ENCODE measurements at regions not wholly inside any gene's neighbourhood (a gene's known extent, or its start where the extent isn't known, plus 50 kb on each side); places are given as distances from the start of the nearest gene placed in this dataset.
A peak's percentile ranks its signal among the peaks of the same experiment; 100 is the strongest.

DNA sequence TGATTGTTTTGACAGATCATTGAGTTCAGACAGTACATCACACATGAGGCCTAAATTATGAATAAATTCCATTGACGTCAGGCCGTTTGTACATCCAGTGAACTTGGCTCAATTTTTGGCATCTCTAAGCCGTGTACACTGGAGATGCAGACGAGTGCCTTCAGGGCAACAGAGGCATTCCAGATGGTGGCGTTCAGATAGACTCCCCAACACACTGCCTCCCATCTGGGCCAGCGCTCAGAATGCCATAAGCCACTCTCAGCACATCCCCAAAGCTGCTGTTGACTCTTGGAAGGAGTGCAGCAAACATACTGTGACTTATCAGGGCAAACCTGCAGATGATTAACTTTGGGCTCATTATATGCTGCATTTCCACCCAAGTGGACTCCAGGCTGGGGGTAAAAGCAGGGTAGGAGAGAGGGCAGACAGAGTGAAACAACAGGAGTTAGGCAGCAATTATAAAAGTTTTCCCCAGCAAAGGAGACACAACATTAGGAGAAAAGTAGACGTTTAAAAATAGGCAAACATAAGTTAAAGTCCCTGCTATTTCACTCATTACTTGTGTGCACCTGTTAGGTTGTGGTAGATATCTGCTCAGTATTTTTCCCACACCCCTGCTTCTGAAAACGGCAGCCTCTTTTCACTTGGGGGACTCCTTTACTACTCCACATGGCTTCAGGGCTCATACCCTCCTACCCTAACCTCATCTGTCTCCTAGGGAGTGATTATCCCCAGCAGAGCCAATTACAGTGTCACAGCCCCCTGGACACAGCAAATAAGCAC, 60.2 kb upstream of the PDE3B start:
- Histone ChIP-seq H3K27ac (replicated peaks) (peak overlapping the region; percentile 46), H3K27me3 (ENCODE audit: low read depth) (no peaks in the 10 kb centered on the region), H3K9me3 (replicated peaks) (no peaks in the 10 kb centered on the region), H3K4me3 (no peak overlapping the region), H3K4me1 (peaks cover 18% of the 10 kb centered on the region), H3K36me3 (no peaks in the 10 kb centered on the region)
- intact Hi-C loops (cut with micrococcal nuclease): no loop called here
- DNase-seq: peak; percentile 47
- TF ChIP-seq, protein P1, sequence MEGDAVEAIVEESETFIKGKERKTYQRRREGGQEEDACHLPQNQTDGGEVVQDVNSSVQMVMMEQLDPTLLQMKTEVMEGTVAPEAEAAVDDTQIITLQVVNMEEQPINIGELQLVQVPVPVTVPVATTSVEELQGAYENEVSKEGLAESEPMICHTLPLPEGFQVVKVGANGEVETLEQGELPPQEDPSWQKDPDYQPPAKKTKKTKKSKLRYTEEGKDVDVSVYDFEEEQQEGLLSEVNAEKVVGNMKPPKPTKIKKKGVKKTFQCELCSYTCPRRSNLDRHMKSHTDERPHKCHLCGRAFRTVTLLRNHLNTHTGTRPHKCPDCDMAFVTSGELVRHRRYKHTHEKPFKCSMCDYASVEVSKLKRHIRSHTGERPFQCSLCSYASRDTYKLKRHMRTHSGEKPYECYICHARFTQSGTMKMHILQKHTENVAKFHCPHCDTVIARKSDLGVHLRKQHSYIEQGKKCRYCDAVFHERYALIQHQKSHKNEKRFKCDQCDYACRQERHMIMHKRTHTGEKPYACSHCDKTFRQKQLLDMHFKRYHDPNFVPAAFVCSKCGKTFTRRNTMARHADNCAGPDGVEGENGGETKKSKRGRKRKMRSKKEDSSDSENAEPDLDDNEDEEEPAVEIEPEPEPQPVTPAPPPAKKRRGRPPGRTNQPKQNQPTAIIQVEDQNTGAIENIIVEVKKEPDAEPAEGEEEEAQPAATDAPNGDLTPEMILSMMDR (IDR thresholded peaks at IDR 0.05; ENCODE audit: borderline replicate concordance): no peak

DNA sequence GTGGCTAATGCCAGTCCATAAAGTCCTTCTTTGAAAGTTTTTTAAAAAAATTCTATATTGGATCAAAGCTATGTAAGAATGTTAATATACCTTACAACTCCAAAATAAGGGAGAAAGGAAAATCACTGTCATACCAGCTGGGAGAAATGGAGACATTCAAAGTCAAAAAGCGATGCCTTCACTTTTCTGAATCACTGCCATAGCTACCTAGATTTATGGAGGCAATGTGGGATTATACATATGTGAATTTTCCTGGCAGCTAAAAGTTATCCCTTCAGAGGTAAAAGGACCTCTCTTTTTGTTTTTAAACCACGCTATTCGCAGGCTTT, 59.6 kb upstream of the PDE3B start:
- Histone ChIP-seq H3K27me3 (ENCODE audit: low read depth) (no peaks in the 10 kb centered on the region), H3K4me1 (peaks cover 12% of the 10 kb centered on the region), H3K4me3 (no peak overlapping the region), H3K27ac (replicated peaks) (peak overlapping the region; percentile 46), H3K36me3 (no peaks in the 10 kb centered on the region), H3K9me3 (replicated peaks) (no peaks in the 10 kb centered on the region)
- intact Hi-C loops (cut with micrococcal nuclease): no loop called here
- DNase-seq: no peak
- TF ChIP-seq, protein P1 (IDR thresholded peaks at IDR 0.05; ENCODE audit: borderline replicate concordance): no peak

DNA sequence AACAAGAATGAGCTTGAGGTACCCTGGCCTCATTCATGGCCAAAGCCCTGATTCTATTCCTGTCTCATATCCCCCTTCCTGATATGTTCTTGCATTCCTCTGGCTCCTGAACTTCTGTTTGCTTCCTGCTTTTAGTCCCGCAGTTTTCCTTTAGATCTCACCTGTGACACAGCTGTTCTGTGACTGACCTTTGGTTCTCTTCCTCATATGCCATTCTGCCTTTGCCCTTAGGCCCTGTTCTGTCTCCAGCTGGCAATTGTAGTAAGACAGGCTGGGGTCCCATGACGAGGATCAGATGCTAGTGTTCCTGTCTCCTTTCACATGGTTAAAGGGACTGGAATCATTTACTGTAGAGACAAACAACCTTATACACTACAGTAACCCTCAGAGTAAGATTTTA, 59.0 kb upstream of the PDE3B start:
- Histone ChIP-seq H3K27me3 (ENCODE audit: low read depth) (no peaks in the 10 kb centered on the region), H3K9me3 (replicated peaks) (no peaks in the 10 kb centered on the region), H3K36me3 (no peaks in the 10 kb centered on the region), H3K4me1 (peaks cover 11% of the 10 kb centered on the region), H3K27ac (replicated peaks) (peak overlapping the region; percentile 46), H3K4me3 (no peak overlapping the region)
- TF ChIP-seq, protein P1 (IDR thresholded peaks at IDR 0.05; ENCODE audit: borderline replicate concordance): no peak
- intact Hi-C loops (cut with micrococcal nuclease): no loop called here
- no peak for DNase-seq

DNA sequence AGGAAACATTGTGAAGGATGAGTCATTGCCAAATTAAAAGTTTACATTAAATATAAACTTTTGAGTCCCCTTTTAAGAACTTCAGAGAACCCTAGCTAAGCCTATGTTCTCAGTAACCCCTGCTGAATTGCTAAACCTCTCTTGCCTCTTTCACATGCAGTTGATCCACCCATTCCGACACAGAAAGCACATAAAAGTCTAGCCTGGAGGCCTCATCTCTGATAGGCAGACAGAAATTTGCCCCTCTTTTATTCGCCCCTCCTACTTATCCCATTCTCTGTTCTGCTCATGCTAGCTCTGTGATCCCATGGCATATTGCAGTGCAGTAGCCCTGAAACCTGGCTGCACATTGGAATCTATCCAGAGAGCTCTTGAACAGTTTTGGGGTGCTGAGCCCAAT, 58.2 kb upstream of the PDE3B start:
- H3K36me3 ChIP-seq: no peaks in the 10 kb centered on the region
- TF ChIP-seq, protein P1 (IDR thresholded peaks at IDR 0.05; ENCODE audit: borderline replicate concordance): no peak
- no peak overlapping the region for H3K27ac ChIP-seq (replicated peaks)
- intact Hi-C loops (cut with micrococcal nuclease): no loop called here
- H3K9me3 ChIP-seq (replicated peaks): no peaks in the 10 kb centered on the region
- H3K27me3 ChIP-seq (ENCODE audit: low read depth): no peaks in the 10 kb centered on the region
- DNase-seq: no peak
- H3K4me1 ChIP-seq: peaks cover 11% of the 10 kb centered on the region
- H3K4me3 ChIP-seq: no peak overlapping the region

DNA sequence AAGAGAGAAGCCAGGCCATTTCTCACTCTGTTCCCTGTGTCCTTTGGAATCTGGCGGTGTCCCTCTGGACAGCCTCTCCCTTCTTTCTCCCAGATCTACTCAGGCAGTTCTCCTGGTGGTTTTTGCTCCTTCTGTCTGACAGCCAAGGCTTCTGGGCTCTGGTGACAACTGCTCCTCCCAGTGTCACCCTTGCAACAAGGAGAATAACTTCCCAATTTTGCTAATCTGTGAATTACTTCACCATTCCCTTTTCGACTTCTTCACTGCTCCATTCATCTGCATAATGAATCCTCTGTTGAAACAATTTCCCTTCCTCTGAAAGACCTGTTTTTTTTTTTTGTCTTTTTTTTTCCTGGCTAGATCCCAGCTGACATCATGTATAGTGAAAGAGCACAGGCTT, 56.3 kb upstream of the PDE3B start:
- Histone ChIP-seq H3K4me1 (peaks cover 11% of the 10 kb centered on the region), H3K27me3 (ENCODE audit: low read depth) (no peaks in the 10 kb centered on the region), H3K36me3 (no peaks in the 10 kb centered on the region), H3K27ac (replicated peaks) (peak overlapping the region; percentile 40), H3K9me3 (replicated peaks) (no peaks in the 10 kb centered on the region), H3K4me3 (no peak overlapping the region)
- DNase-seq: no peak
- TF ChIP-seq, protein P1 (IDR thresholded peaks at IDR 0.05; ENCODE audit: borderline replicate concordance): no peak
- intact Hi-C loops (cut with micrococcal nuclease): no loop called here
